GM23338 (cell line): ENCODE measurements at regions not wholly inside any gene's neighbourhood (a gene's known extent, or its start where the extent isn't known, plus 50 kb on each side); places are given as distances from the start of the nearest gene placed in this dataset.

ENCODE experiments used
- ATAC-seq: fragments of 200-7000 bp; cut with Tn5 transposase; 3 replicates; pipeline ENCODE4 v1.9.1; 2020
- DNase-seq: peaks from one replicate; pipeline ENCODE4 v3.0.0-alpha.2; 2015; ENCODE audit warnings: low spot score
- H2AFZ ChIP-seq: fragments of 200-600 bp; sonication (generic); 2 replicates; pipeline ENCODE4 v1.8.0; 2016; ENCODE audit warnings: antibody characterized with exemption, mild to moderate bottlenecking, moderate library complexity
- H3F3A ChIP-seq: fragments of 200-600 bp; sonication (generic); replicated peaks from 2 replicates; pipeline ENCODE4 v1.8.0; 2017; ENCODE audit warnings: antibody characterized with exemption, mixed run types, low read depth
- H3K27ac ChIP-seq: fragments of 200-600 bp; sonication (generic); 2 replicates; pipeline ENCODE4 v1.6.1; 2016; ENCODE audit warnings: low read depth
- H3K27me3 ChIP-seq: fragments of 200-600 bp; sonication (generic); 2 replicates; pipeline ENCODE4 v1.8.0; 2016; ENCODE audit warnings: mild to moderate bottlenecking, mixed run types, moderate library complexity; ENCODE audit not compliant: insufficient read depth
- H3K36me3 ChIP-seq: fragments of 200-600 bp; sonication (generic); 2 replicates; pipeline ENCODE4 v1.8.0; 2016; ENCODE audit warnings: mild to moderate bottlenecking; ENCODE audit not compliant: insufficient read depth
- H3K4me1 ChIP-seq: fragments of 200-600 bp; sonication (generic); 2 replicates; pipeline ENCODE4 v1.8.0; 2016; ENCODE audit warnings: mild to moderate bottlenecking, moderate library complexity; ENCODE audit not compliant: insufficient read depth
- H3K4me2 ChIP-seq: fragments of 200-600 bp; sonication (generic); 2 replicates; pipeline ENCODE4 v1.7.1; 2017; ENCODE audit warnings: mixed run types
- H3K4me3 ChIP-seq: fragments of 200-600 bp; sonication (generic); 2 replicates; pipeline ENCODE4 v1.6.1; 2016; ENCODE audit warnings: mixed run types
- H3K79me2 ChIP-seq: fragments of 200-600 bp; sonication (generic); replicated peaks from 2 replicates; pipeline ENCODE4 v1.8.0; 2017; ENCODE audit warnings: mild to moderate bottlenecking; ENCODE audit not compliant: insufficient read depth
- H3K9me2 ChIP-seq: fragments of 200-600 bp; sonication (generic); 2 replicates; pipeline ENCODE4 v1.8.0; 2017; ENCODE audit not compliant: insufficient read depth
- H4K20me1 ChIP-seq: fragments of 200-600 bp; sonication (generic); replicated peaks from 2 replicates; pipeline ENCODE4 v1.8.0; 2017; ENCODE audit warnings: mild to moderate bottlenecking; ENCODE audit not compliant: insufficient read depth
- H3K27ac Mint-ChIP-seq: 2 replicates; pipeline ENCODE4 v1.8.0; 2020; ENCODE audit warnings: inconsistent platforms, mild to moderate bottlenecking, moderate library complexity, mixed read lengths
- H3K27me3 Mint-ChIP-seq: 3 replicates; pipeline ENCODE4 v1.8.0; 2022; ENCODE audit warnings: low read depth, mild to moderate bottlenecking, moderate library complexity, mixed read lengths, inconsistent platforms; ENCODE audit not compliant: insufficient read depth, poor library complexity
- H3K36me3 Mint-ChIP-seq: 3 replicates; pipeline ENCODE4 v1.8.0; 2021; ENCODE audit warnings: low read depth, mild to moderate bottlenecking, inconsistent platforms, moderate library complexity, mixed read lengths
- H3K4me1 Mint-ChIP-seq: 3 replicates; pipeline ENCODE4 v1.8.0; 2020; ENCODE audit warnings: mild to moderate bottlenecking, inconsistent platforms, mixed read lengths
- H3K4me3 Mint-ChIP-seq: 3 replicates; pipeline ENCODE4 v1.8.0; 2021; ENCODE audit warnings: moderate library complexity, mild to moderate bottlenecking, inconsistent platforms, mixed read lengths
- H3K9me3 Mint-ChIP-seq: 3 replicates; pipeline ENCODE4 v1.8.0; 2020; ENCODE audit warnings: moderate library complexity, mild to moderate bottlenecking, inconsistent platforms, mixed read lengths
- CTCF ChIP-seq, 2 experiments: fragments of 200-600 bp in 1 of 2; sonication (generic) in 1 of 2; conservative IDR thresholded peaks; 2 replicates each; pipeline versions ENCODE4 v1.5.1 to v1.6.1; 2016 to 2017; ENCODE audit warnings: antibody characterized with exemption in 2 of 2, low read depth in 2 of 2, mild to moderate bottlenecking in 2 of 2, moderate library complexity in 1 of 2
- ETS1 ChIP-seq: IDR thresholded peaks from 2 replicates; pipeline ENCODE4 v1.6.1; 2016; ENCODE audit warnings: antibody characterized with exemption
- EZH2 ChIP-seq: fragments of 200-600 bp; sonication (generic); IDR thresholded peaks from one replicate; pipeline ENCODE4 v1.8.0; 2017; ENCODE audit warnings: antibody characterized with exemption, mild to moderate bottlenecking, low read depth; ENCODE audit not compliant: unreplicated experiment
- EZH2phosphoT487 ChIP-seq: fragments of 200-600 bp; sonication (generic); IDR thresholded peaks from one replicate; pipeline ENCODE4 v1.8.1; 2018; ENCODE audit warnings: antibody characterized with exemption; ENCODE audit not compliant: unreplicated experiment
- JUNB ChIP-seq: IDR thresholded peaks from one replicate; pipeline ENCODE4 v1.6.1; 2016; ENCODE audit warnings: antibody characterized with exemption; ENCODE audit not compliant: unreplicated experiment
- NANOG ChIP-seq: IDR thresholded peaks from 2 replicates; pipeline ENCODE4 v1.6.1; 2016; ENCODE audit warnings: antibody characterized with exemption, borderline replicate concordance
- POLR2AphosphoS5 ChIP-seq: IDR thresholded peaks from 2 replicates; pipeline ENCODE4 v1.6.1; 2016; ENCODE audit warnings: antibody characterized with exemption, low read depth
- ZNF114 ChIP-seq: fragments of 250-450 bp; sonication (Bioruptor Pico); IDR thresholded peaks from 2 replicates; pipeline ENCODE4 v1.5.0; 2020; ENCODE audit warnings: mild to moderate bottlenecking, moderate library complexity
- TF ChIP-seq, protein P1 (sequence below): fragments of 250-450 bp; sonication (Bioruptor Pico); IDR thresholded peaks from 2 replicates; pipeline ENCODE4 v1.5.0; 2020; ENCODE audit warnings: mild to moderate bottlenecking, moderate library complexity
- TF ChIP-seq, protein P2 (sequence below): IDR thresholded peaks from one replicate; pipeline ENCODE4 v1.6.1; 2018; ENCODE audit warnings: antibody characterized with exemption; ENCODE audit not compliant: unreplicated experiment

DNA sequence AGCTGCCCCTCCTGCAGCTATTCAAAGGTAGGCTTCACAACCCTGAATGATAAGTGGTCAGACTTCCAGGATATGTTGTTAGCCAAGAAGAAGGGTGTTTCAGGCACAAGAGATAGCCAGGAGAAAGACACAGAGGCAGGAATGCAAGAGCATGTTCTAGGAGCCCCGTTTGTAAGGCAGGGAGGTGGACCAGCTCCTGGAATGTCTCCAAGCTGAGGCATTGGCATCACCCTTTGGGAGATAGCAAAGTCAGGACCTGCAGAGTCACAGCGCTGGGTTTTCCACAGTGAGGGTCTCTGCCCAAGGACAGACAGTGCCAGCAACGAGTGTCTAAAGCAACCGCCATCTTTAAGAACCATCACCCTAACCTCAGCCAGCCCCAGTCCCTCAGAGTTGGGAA, 484.5 kb upstream of the ZMIZ1 start:
- Histone ChIP-seq H3K36me3 (no peaks in the 10 kb centered on the region), H3K4me3 (no peak overlapping the region), H3K9me2 (peaks cover 9% of the 10 kb centered on the region; the same call in 1 of the 2 replicates), H3K27ac (no peak overlapping the region), H3K4me2 (no peak overlapping the region), H3K27me3 (no peaks in the 10 kb centered on the region), H2AFZ (no peak overlapping the region), H4K20me1 (no peaks in the 10 kb centered on the region), H3K4me1 (peaks cover 6% of the 10 kb centered on the region; the same call in 1 of the 2 replicates), H3F3A (no peaks in the 10 kb centered on the region), H3K79me2 (no peaks in the 10 kb centered on the region)
- TF ChIP-seq POLR2AphosphoS5, result no peak
- no peak for TF ChIP-seq CTCF (conservative IDR thresholded peaks at IDR 0.05; ENCODE audit: low read depth in 2 of 2)
- TF ChIP-seq NANOG, result no peak
- TF ChIP-seq, protein P1, sequence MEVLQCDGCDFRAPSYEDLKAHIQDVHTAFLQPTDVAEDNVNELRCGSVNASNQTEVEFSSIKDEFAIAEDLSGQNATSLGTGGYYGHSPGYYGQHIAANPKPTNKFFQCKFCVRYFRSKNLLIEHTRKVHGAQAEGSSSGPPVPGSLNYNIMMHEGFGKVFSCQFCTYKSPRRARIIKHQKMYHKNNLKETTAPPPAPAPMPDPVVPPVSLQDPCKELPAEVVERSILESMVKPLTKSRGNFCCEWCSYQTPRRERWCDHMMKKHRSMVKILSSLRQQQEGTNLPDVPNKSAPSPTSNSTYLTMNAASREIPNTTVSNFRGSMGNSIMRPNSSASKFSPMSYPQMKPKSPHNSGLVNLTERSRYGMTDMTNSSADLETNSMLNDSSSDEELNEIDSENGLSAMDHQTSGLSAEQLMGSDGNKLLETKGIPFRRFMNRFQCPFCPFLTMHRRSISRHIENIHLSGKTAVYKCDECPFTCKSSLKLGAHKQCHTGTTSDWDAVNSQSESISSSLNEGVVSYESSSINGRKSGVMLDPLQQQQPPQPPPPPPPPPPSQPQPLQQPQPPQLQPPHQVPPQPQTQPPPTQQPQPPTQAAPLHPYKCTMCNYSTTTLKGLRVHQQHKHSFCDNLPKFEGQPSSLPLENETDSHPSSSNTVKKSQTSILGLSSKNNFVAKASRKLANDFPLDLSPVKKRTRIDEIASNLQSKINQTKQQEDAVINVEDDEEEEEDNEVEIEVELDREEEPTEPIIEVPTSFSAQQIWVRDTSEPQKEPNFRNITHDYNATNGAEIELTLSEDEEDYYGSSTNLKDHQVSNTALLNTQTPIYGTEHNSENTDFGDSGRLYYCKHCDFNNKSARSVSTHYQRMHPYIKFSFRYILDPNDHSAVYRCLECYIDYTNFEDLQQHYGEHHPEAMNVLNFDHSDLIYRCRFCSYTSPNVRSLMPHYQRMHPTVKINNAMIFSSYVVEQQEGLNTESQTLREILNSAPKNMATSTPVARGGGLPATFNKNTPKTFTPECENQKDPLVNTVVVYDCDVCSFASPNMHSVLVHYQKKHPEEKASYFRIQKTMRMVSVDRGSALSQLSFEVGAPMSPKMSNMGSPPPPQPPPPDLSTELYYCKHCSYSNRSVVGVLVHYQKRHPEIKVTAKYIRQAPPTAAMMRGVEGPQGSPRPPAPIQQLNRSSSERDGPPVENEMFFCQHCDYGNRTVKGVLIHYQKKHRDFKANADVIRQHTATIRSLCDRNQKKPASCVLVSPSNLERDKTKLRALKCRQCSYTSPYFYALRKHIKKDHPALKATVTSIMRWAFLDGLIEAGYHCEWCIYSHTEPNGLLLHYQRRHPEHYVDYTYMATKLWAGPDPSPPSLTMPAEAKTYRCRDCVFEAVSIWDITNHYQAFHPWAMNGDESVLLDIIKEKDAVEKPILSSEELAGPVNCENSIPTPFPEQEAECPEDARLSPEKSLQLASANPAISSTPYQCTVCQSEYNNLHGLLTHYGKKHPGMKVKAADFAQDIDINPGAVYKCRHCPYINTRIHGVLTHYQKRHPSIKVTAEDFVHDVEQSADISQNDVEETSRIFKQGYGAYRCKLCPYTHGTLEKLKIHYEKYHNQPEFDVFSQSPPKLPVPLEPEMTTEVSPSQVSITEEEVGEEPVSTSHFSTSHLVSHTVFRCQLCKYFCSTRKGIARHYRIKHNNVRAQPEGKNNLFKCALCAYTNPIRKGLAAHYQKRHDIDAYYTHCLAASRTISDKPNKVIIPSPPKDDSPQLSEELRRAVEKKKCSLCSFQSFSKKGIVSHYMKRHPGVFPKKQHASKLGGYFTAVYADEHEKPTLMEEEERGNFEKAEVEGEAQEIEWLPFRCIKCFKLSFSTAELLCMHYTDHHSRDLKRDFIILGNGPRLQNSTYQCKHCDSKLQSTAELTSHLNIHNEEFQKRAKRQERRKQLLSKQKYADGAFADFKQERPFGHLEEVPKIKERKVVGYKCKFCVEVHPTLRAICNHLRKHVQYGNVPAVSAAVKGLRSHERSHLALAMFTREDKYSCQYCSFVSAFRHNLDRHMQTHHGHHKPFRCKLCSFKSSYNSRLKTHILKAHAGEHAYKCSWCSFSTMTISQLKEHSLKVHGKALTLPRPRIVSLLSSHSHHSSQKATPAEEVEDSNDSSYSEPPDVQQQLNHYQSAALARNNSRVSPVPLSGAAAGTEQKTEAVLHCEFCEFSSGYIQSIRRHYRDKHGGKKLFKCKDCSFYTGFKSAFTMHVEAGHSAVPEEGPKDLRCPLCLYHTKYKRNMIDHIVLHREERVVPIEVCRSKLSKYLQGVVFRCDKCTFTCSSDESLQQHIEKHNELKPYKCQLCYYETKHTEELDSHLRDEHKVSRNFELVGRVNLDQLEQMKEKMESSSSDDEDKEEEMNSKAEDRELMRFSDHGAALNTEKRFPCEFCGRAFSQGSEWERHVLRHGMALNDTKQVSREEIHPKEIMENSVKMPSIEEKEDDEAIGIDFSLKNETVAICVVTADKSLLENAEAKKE (CRISPR knock-in tag), result no peak
- TF ChIP-seq ETS1, result no peak
- TF ChIP-seq EZH2phosphoT487, result no peak
- no peak for TF ChIP-seq EZH2
- no peak for TF ChIP-seq ZNF114 (CRISPR knock-in tag)
- no peak for TF ChIP-seq JUNB
- TF ChIP-seq, protein P2, sequence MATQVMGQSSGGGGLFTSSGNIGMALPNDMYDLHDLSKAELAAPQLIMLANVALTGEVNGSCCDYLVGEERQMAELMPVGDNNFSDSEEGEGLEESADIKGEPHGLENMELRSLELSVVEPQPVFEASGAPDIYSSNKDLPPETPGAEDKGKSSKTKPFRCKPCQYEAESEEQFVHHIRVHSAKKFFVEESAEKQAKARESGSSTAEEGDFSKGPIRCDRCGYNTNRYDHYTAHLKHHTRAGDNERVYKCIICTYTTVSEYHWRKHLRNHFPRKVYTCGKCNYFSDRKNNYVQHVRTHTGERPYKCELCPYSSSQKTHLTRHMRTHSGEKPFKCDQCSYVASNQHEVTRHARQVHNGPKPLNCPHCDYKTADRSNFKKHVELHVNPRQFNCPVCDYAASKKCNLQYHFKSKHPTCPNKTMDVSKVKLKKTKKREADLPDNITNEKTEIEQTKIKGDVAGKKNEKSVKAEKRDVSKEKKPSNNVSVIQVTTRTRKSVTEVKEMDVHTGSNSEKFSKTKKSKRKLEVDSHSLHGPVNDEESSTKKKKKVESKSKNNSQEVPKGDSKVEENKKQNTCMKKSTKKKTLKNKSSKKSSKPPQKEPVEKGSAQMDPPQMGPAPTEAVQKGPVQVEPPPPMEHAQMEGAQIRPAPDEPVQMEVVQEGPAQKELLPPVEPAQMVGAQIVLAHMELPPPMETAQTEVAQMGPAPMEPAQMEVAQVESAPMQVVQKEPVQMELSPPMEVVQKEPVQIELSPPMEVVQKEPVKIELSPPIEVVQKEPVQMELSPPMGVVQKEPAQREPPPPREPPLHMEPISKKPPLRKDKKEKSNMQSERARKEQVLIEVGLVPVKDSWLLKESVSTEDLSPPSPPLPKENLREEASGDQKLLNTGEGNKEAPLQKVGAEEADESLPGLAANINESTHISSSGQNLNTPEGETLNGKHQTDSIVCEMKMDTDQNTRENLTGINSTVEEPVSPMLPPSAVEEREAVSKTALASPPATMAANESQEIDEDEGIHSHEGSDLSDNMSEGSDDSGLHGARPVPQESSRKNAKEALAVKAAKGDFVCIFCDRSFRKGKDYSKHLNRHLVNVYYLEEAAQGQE, result no peak
- Mint-ChIP-seq H3K9me3 (no peaks in the 10 kb centered on the region), H3K27me3 (peaks cover 6% of the 10 kb centered on the region), H3K4me1 (peaks cover 3% of the 10 kb centered on the region; the same call in 1 of the 3 replicates), H3K27ac (no peak overlapping the region), H3K36me3 (no peaks in the 10 kb centered on the region), H3K4me3 (no peak overlapping the region)
- DNase-seq (no peak), ATAC-seq (no peak)
